Peyer's patch (tissue), 4 donors: ENCODE measurements at regions not wholly inside any gene's neighbourhood (a gene's known extent, or its start where the extent isn't known, plus 50 kb on each side); places are given as distances from the start of the nearest gene placed in this dataset.

Source experiments
- CTCF ChIP-seq, 6 experiments: fragments of 450-650 bp in 4 of 6; fragments of 200-600 bp in 2 of 6; sonication (generic) in 1 of 6; IDR thresholded peaks; one replicate each; pipeline ENCODE4 v1.5.1; 2017 to 2019; ENCODE audit warnings: antibody characterized with exemption in 6 of 6, mild to moderate bottlenecking in 3 of 6, moderate library complexity in 1 of 6
- POLR2A ChIP-seq, 2 donors: fragments of 450-650 bp; IDR thresholded peaks; one replicate each; pipeline ENCODE4 v1.5.1; 2017; ENCODE audit warnings: antibody characterized with exemption in 2 of 2, mild to moderate bottlenecking in 2 of 2, moderate library complexity in 2 of 2

GRCh38 chr6:74879234-74879633 lies 326.6 kb downstream of the COL12A1 start:
- no peak for TF ChIP-seq POLR2A (IDR thresholded peaks at IDR 0.05)
- no peak for TF ChIP-seq CTCF (IDR thresholded peaks at IDR 0.05)
